ENCODE measurements at regions not wholly inside any gene's neighbourhood (a gene's known extent, or its start where the extent isn't known, plus 50 kb on each side); places are given as distances from the start of the nearest gene placed in this dataset.

- Histone ChIP-seq H3K36me3 (ENCODE audit: control insufficient read depth, insufficient read depth, low read length) (no peaks in the 10 kb centered on the region), H3K9me3 (ENCODE audit: control insufficient read depth, insufficient read depth, low read length) (no peaks in the 10 kb centered on the region), H3K4me3 (ENCODE audit: low read length) (no peak overlapping the region), H3K4me1 (ENCODE audit: control insufficient read depth, insufficient read depth, low read length) (no peaks in the 10 kb centered on the region), H3K27ac (ENCODE audit: low read length) (no peak overlapping the region), H3K27me3 (ENCODE audit: control insufficient read depth, insufficient read depth, low read length) (no peaks in the 10 kb centered on the region)
- ATAC-seq (no peak), DNase-seq (no peak)
- 91% methylated on average over 3 of the region's 3 CpGs for WGBS (ENCODE audit: insufficient coverage)
- intact Hi-C loops (cut with micrococcal nuclease): no loop called here
- H3K4me3 Mint-ChIP-seq: no peak overlapping the region
- no peak overlapping the region for H3K27ac Mint-ChIP-seq
- H3K27me3 Mint-ChIP-seq (ENCODE audit: low read depth in 2 of 2): no peaks in the 10 kb centered on the region
- peaks cover 11 to 16% of the 10 kb centered on the region in 2 donors for H3K9me3 Mint-ChIP-seq
- TF ChIP-seq CTCF (IDR thresholded peaks at IDR 0.05): no peak
- no peaks in the 10 kb centered on the region for H3K4me1 Mint-ChIP-seq
- H3K36me3 Mint-ChIP-seq: no peaks in the 10 kb centered on the region
These were observed 100.2 kb downstream of the SLC25A46 start for GRCh38 chr5:110838961-110839360.

- Mint-ChIP-seq H3K4me1 (no peaks in the 10 kb centered on the region), H3K27me3 (ENCODE audit: low read depth in 2 of 2) (no peaks in the 10 kb centered on the region), H3K36me3 (no peaks in the 10 kb centered on the region), H3K9me3 (peaks cover 11 to 21% of the 10 kb centered on the region in 2 donors), H3K27ac (no peak overlapping the region), H3K4me3 (no peak overlapping the region)
- Histone ChIP-seq H3K36me3 (ENCODE audit: control insufficient read depth, insufficient read depth, low read length) (no peaks in the 10 kb centered on the region), H3K9me3 (ENCODE audit: control insufficient read depth, insufficient read depth, low read length) (no peaks in the 10 kb centered on the region), H3K27ac (ENCODE audit: low read length) (no peak overlapping the region), H3K4me1 (ENCODE audit: control insufficient read depth, insufficient read depth, low read length) (no peaks in the 10 kb centered on the region), H3K27me3 (ENCODE audit: control insufficient read depth, insufficient read depth, low read length) (no peaks in the 10 kb centered on the region), H3K4me3 (ENCODE audit: low read length) (no peak overlapping the region)
- DNase-seq: no peak
- ATAC-seq: no peak
- intact Hi-C loops (cut with micrococcal nuclease): no loop called here
- TF ChIP-seq CTCF (IDR thresholded peaks at IDR 0.05): no peak
- 75% methylated on average over 6 of the region's 7 CpGs for WGBS (ENCODE audit: insufficient coverage)
These were observed 101.6 kb downstream of the SLC25A46 start for GRCh38 chr5:110840347-110840960.

DNA sequence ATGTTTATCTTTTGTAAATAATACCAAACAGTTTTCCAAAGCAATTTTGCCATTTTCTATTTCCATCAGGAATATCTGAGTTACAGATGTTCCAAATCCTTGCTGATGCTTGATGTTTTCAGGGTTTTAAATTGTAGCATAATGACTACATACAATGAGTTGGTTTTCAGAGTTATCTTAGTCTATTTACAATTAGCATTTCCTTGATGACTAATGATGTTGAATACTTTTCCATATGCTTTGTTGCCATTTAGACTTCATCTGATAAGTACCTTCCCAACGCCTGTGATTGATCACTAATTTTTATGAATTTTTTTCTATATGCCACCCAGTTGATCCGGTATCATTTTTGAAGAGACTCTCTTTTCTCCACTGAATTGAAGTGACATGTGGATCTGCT lies 102.3 kb downstream of the SLC25A46 start:
- H3K4me3 ChIP-seq (ENCODE audit: low read length): no peak overlapping the region
- H3K9me3 Mint-ChIP-seq: peaks cover 5 to 15% of the 10 kb centered on the region in 2 donors
- no peaks in the 10 kb centered on the region for H3K27me3 Mint-ChIP-seq (ENCODE audit: low read depth in 2 of 2)
- no peak for ATAC-seq
- 100% methylated on average over 1 of the region's 2 CpGs for WGBS (ENCODE audit: insufficient coverage)
- no peaks in the 10 kb centered on the region for H3K9me3 ChIP-seq (ENCODE audit: control insufficient read depth, insufficient read depth, low read length)
- H3K36me3 ChIP-seq (ENCODE audit: control insufficient read depth, insufficient read depth, low read length): no peaks in the 10 kb centered on the region
- no peaks in the 10 kb centered on the region for H3K27me3 ChIP-seq (ENCODE audit: control insufficient read depth, insufficient read depth, low read length)
- TF ChIP-seq CTCF (IDR thresholded peaks at IDR 0.05): no peak
- H3K27ac Mint-ChIP-seq: no peak overlapping the region
- no peak overlapping the region for H3K27ac ChIP-seq (ENCODE audit: low read length)
- no peak overlapping the region for H3K4me3 Mint-ChIP-seq
- no peaks in the 10 kb centered on the region for H3K36me3 Mint-ChIP-seq
- H3K4me1 Mint-ChIP-seq: no peaks in the 10 kb centered on the region
- no peak for DNase-seq
- H3K4me1 ChIP-seq (ENCODE audit: control insufficient read depth, insufficient read depth, low read length): no peaks in the 10 kb centered on the region
- intact Hi-C loops (cut with micrococcal nuclease): no loop called here

DNA sequence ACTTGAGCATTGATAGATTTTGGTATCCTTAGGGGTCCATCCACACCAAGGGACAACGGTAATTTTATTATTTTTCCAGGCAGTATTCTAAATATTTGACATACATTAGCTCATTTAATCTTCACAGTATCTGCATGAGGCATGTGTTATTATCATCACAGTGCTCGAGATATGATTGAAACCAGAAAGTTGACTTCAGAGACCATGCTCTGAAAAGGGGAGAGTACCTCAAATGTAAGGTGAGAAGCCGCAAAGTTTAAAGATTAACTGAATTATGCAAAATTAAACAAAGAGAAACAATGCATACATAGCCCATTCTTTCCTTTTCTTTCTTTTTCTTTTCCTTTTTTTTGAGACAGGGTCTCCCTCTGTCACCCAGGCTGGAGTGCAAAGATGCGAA lies 104.1 kb downstream of the SLC25A46 start:
- Histone ChIP-seq H3K4me1 (ENCODE audit: control insufficient read depth, insufficient read depth, low read length) (no peaks in the 10 kb centered on the region), H3K4me3 (ENCODE audit: low read length) (no peak overlapping the region), H3K27ac (ENCODE audit: low read length) (no peak overlapping the region), H3K9me3 (ENCODE audit: control insufficient read depth, insufficient read depth, low read length) (no peaks in the 10 kb centered on the region), H3K36me3 (ENCODE audit: control insufficient read depth, insufficient read depth, low read length) (no peaks in the 10 kb centered on the region), H3K27me3 (ENCODE audit: control insufficient read depth, insufficient read depth, low read length) (no peaks in the 10 kb centered on the region)
- no peak for TF ChIP-seq CTCF (IDR thresholded peaks at IDR 0.05)
- H3K27me3 Mint-ChIP-seq (ENCODE audit: low read depth in 2 of 2): no peaks in the 10 kb centered on the region
- H3K9me3 Mint-ChIP-seq: peaks cover 8 to 18% of the 10 kb centered on the region in 2 donors
- 80% methylated on average over 3 of the region's 4 CpGs for whole genome bisulfite sequencing (ENCODE audit: insufficient coverage)
- ATAC-seq (no peak), DNase-seq (no peak)
- intact Hi-C loops (cut with micrococcal nuclease): no loop called here
- no peaks in the 10 kb centered on the region for H3K4me1 Mint-ChIP-seq
- no peaks in the 10 kb centered on the region for H3K36me3 Mint-ChIP-seq
- H3K4me3 Mint-ChIP-seq: no peak overlapping the region
- no peak overlapping the region for H3K27ac Mint-ChIP-seq
